Activated CD4-positive, alpha-beta T cell treated with anti-CD3 and anti-CD28 coated beads, Interleukin-2, Interleukin-4, amounts not matched to agents 100 ng/mL and 50 ng/mL, durations not matched to agents 16 hours and 8 hours (primary cell): ENCODE measurements at regions not wholly inside any gene's neighbourhood (a gene's known extent, or its start where the extent isn't known, plus 50 kb on each side); places are given as distances from the start of the nearest gene placed in this dataset.
"Not testable (repeated sequence)": the region's sequence is repeated elsewhere in the genome, so short reads cannot be mapped to it uniquely, and the experiment has no call there.

ENCODE experiments used
- DNase-seq: peaks from one replicate; pipeline ENCODE4 v3.0.0-alpha.2; 2020; ENCODE audit warnings: low spot score

- DNase-seq = not testable (repeated sequence)
These were observed 136.6 kb upstream of the TP53TG3D start for GRCh38 chr16:32116533-32116932.

DNA sequence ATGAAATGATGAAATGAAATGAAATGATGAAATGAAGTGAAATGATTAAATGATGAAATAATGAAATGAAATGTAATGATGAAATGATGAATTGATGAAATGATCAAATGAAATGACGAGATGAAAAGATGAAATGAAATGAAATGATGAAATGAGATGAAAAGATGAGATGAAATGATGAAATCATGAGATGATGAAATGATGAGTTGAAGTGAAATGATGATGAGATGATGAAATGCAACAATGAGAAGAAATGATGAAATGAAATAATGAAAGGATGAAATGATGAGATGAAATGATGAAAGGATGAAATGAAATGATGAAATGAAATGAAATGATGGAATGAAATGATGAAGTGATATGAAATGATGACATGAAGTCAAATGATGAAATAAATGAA is 132.7 kb upstream of the TP53TG3D start:
- not testable (repeated sequence) for DNase-seq

DNA sequence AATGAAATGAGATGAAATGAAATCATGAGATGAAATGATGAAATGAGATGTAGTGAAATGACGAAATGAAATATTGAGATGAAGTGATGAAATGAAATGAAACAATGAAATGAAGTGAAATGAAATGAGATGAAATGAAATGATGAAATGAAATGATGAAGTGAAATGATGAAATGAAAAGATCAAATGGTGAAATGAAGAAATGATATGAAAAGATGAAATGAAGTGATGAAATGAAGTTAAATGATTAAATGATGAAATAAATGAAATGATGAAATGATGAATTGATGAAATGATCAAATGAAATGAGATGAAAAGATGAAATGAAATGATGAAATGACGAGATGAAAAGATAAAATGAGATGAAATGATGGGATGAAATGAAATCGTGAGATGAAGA is 132.3 kb upstream of the TP53TG3D start:
- not testable (repeated sequence) for DNase-seq

- not testable (repeated sequence) for DNase-seq
These were observed 131.7 kb upstream of the TP53TG3D start for GRCh38 chr16:32121273-32121900.

DNA sequence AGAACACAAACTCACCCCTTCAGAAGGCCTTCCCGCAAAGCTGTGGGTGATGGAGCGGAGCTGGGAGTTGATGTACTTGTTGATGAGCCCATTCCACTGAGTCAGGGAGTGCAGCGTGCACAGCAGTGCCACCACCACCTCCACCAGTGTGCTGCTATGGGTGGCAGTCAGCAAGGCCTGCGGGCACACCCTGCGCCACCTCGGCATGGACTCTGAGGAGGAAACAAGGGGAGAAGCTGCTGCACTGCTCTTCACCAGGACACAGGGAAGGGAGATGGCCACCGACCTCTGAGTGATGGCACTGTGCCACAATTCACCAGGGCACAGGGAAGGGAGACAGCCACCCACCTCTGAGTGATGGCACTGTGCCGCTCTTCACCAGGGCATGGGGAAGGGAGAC is 100.7 kb upstream of the TP53TG3D start:
- DNase-seq = not testable (repeated sequence)

DNA sequence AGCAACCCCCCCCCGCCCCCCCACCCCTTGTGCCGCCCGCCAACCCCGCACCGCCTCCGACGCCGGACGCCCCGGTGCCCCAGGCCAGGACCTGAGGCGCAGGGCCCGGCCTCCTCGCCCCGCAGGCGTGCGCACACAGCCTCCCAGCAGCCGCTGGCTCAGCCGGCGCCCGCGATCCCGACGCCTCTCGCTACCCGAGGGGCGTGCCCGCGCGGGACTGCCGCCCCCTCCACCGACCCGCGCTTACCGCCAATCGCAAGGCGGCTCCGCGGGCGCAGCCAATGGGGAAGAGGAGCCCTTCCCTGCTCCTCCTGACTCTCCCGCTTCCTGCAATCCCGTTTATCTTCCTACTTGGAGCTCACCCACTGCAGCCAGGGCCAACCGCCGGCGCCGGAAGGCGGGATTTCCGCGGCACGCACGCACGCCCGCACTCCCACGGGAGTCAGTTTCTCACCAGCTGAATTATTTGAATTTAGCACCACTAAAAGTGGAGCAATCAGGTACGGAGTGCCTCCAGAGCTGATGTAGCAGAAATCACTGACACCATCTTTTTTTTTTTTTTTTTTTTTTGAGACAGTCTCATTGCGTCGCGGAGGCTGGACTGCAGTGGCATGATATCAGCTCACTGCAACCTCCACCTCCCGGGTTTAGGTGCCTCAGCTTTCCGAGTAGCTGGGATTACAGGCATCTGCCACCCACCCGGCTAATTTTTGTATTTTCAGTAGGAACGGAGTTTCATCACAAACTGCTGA is 65.0 kb upstream of the TP53TG3D start:
- not testable (repeated sequence) for DNase-seq

DNA sequence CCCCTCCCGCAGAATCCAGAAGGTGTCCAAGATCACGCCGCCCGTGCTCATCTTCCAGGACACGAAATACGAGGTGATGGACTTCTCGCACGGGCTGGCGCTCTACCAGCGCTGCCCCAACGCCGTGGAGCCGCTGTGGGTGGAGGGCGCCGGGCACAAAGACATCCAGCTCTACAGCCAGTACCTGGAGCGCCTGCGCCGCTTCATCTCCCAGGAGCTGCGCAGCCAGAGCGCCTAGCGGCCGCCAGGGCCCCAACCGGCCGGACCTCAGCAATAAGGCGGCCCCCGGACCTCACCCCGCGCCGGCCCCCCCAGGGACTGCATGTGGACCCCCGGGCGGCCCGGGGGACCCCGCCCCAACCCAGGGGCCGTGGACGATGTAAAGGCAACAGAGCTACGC is 50.5 kb upstream of the TP53TG3D start:
- not testable (repeated sequence) for DNase-seq
